Left ventricle myocardium inferior (tissue), 1 donor: ENCODE measurements at regions not wholly inside any gene's neighbourhood (a gene's known extent, or its start where the extent isn't known, plus 50 kb on each side); places are given as distances from the start of the nearest gene placed in this dataset.

Source experiments
- DNase-seq: peaks from one replicate; pipeline ENCODE4 v3.0.0-alpha.2; 2020
- H3K27ac ChIP-seq: fragments of 200-600 bp; replicated peaks from 2 replicates; pipeline ENCODE4 v1.8.0; 2021
- H3K27me3 ChIP-seq: fragments of 200-600 bp; 2 replicates; pipeline ENCODE4 v1.8.0; 2021; ENCODE audit warnings: low read depth
- H3K36me3 ChIP-seq: fragments of 200-600 bp; 2 replicates; pipeline ENCODE4 v1.8.0; 2021
- H3K4me1 ChIP-seq: fragments of 200-600 bp; 2 replicates; pipeline ENCODE4 v1.8.0; 2021
- H3K4me3 ChIP-seq: fragments of 200-600 bp; 2 replicates; pipeline ENCODE4 v1.8.0; 2021; ENCODE audit warnings: mild to moderate bottlenecking, moderate library complexity
- H3K9me3 ChIP-seq: fragments of 200-600 bp; replicated peaks from 2 replicates; pipeline ENCODE4 v1.8.0; 2021
- CTCF ChIP-seq: fragments of 200-600 bp; IDR thresholded peaks from 2 replicates; pipeline ENCODE4 v1.8.0; 2021; ENCODE audit warnings: antibody characterized with exemption, mild to moderate bottlenecking, borderline replicate concordance
- intact Hi-C: fragments of 100-400 bp; cut with micrococcal nuclease; formaldehyde crosslinking; loops from one replicate; pipeline ENCODE4 v1.11.0; 2022
- donor health status: DM: no; HTN: yes; CAD: no; lungs with severe emphysema.

- Histone ChIP-seq H3K27ac (peak overlapping the region; percentile 68), H3K9me3 (no peaks in the 10 kb centered on the region), H3K27me3 (no peaks in the 10 kb centered on the region), H3K36me3 (no peaks in the 10 kb centered on the region), H3K4me1 (peaks cover 16% of the 10 kb centered on the region), H3K4me3 (no peak overlapping the region)
- intact Hi-C loops: no loop called here
- no peak for DNase-seq
- TF ChIP-seq CTCF: no peak
Measured at GRCh38 chr6:21801446-21802174, 208.1 kb downstream of the SOX4 start.

- intact Hi-C loops: no loop called here
- no peaks in the 10 kb centered on the region for H3K36me3 ChIP-seq
- H3K9me3 ChIP-seq: no peaks in the 10 kb centered on the region
- TF ChIP-seq CTCF: no peak
- peak overlapping the region; percentile 68 for H3K27ac ChIP-seq
- no peaks in the 10 kb centered on the region for H3K27me3 ChIP-seq
- H3K4me3 ChIP-seq: no peak overlapping the region
- no peak for DNase-seq
- peaks cover 18% of the 10 kb centered on the region for H3K4me1 ChIP-seq
Measured at GRCh38 chr6:21802175-21802822, 208.7 kb downstream of the SOX4 start.

GRCh38 chr6:21804941-21805610 is 211.5 kb downstream of the SOX4 start:
- no peaks in the 10 kb centered on the region for H3K36me3 ChIP-seq
- H3K9me3 ChIP-seq: no peaks in the 10 kb centered on the region
- TF ChIP-seq CTCF: no peak
- peak overlapping the region; percentile 41 for H3K27ac ChIP-seq
- no peak overlapping the region for H3K4me3 ChIP-seq
- DNase-seq: no peak
- H3K4me1 ChIP-seq: peaks cover 39% of the 10 kb centered on the region
- H3K27me3 ChIP-seq: no peaks in the 10 kb centered on the region
- intact Hi-C loops: no loop called here

GRCh38 chr6:21807299-21808044 is 213.9 kb downstream of the SOX4 start:
- DNase-seq: no peak
- TF ChIP-seq CTCF: no peak
- intact Hi-C loops: no loop called here
- Histone ChIP-seq H3K4me3 (no peak overlapping the region), H3K27me3 (no peaks in the 10 kb centered on the region), H3K9me3 (no peaks in the 10 kb centered on the region), H3K36me3 (no peaks in the 10 kb centered on the region), H3K4me1 (peaks cover 25% of the 10 kb centered on the region), H3K27ac (peak overlapping the region; percentile 74)

- Histone ChIP-seq H3K27me3 (no peaks in the 10 kb centered on the region), H3K27ac (peak overlapping the region; percentile 74), H3K36me3 (no peaks in the 10 kb centered on the region), H3K9me3 (no peaks in the 10 kb centered on the region), H3K4me1 (peaks cover 23% of the 10 kb centered on the region), H3K4me3 (peak overlapping the region; percentile 20)
- DNase-seq: peak; percentile 22
- TF ChIP-seq CTCF: no peak
- intact Hi-C loops: no loop called here
Measured at GRCh38 chr6:21808045-21808470, 214.5 kb downstream of the SOX4 start.
